ENCODE measurements at regions not wholly inside any gene's neighbourhood (a gene's known extent, or its start where the extent isn't known, plus 50 kb on each side); places are given as distances from the start of the nearest gene placed in this dataset.

DNA sequence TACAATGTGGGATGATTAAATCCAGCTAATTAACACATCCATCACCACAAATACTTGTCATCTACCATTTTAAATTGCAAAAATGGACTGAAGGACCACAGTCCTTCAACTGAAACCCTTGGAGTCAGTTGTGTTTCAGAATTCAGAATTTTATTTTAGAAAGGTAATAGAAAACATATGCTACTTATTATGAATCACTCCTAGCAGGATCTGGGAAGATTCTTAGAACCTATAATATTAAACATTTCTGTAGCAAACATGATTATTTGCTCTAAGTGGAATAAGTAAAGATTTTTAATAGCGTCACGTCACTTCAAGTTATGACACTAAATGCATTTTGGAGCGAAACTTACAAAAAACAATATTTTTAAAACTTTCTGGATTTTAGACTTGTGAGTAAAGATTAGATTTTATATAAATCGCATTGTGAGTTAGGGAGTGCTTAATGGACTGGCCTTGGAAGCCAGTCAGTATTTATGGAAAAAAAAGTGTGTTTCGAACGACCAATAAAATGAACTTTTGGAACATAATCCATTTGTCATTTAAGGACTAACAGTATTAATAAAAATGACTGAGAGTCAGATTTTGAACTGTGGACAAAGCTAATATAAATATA, 71.8 kb upstream of the PHACTR2 start:
- ChIA-PET POLR2A (ENCODE audit: unreplicated experiment) (no interaction called here), CTCF (no interaction called here)
- no peak for TF ChIP-seq EZH2 (IDR thresholded peaks at IDR 0.05; ENCODE audit: low read depth)
- TF ChIP-seq, protein P1, sequence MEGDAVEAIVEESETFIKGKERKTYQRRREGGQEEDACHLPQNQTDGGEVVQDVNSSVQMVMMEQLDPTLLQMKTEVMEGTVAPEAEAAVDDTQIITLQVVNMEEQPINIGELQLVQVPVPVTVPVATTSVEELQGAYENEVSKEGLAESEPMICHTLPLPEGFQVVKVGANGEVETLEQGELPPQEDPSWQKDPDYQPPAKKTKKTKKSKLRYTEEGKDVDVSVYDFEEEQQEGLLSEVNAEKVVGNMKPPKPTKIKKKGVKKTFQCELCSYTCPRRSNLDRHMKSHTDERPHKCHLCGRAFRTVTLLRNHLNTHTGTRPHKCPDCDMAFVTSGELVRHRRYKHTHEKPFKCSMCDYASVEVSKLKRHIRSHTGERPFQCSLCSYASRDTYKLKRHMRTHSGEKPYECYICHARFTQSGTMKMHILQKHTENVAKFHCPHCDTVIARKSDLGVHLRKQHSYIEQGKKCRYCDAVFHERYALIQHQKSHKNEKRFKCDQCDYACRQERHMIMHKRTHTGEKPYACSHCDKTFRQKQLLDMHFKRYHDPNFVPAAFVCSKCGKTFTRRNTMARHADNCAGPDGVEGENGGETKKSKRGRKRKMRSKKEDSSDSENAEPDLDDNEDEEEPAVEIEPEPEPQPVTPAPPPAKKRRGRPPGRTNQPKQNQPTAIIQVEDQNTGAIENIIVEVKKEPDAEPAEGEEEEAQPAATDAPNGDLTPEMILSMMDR (conservative IDR thresholded peaks at IDR 0.05) = no peak

DNA sequence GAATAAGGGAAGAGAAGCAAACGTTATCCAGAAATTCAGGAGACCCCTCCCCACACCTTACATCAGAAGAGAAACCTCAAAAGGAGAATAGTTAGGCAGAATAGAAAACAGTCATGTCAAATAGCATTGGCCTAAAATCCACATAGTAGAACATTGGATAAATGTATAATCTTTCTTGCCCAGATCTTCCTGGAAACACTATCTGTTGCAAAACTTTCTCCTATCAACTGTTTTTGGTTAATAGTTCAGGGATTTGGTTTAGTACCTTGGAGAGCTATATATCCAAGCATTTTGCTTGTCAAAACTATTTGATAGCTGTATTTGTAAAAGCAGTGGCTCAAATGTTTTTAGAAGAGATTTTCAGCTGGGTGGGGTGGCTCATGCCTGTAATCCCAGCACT, 74.3 kb upstream of the PHACTR2 start:
- ChIA-PET CTCF (no interaction called here), POLR2A (ENCODE audit: unreplicated experiment) (no interaction called here)
- Histone ChIP-seq H3K4me1 (replicated peaks; ENCODE audit: insufficient read depth) (no peaks in the 10 kb centered on the region), H3F3A (ENCODE audit: insufficient read depth, low read depth) (no peaks in the 10 kb centered on the region), H3K79me2 (ENCODE audit: low read depth) (no peaks in the 10 kb centered on the region), H3K27me3 (ENCODE audit: insufficient read depth, low read depth) (no peaks in the 10 kb centered on the region), H3K4me3 (no peak overlapping the region), H3K9me2 (ENCODE audit: insufficient read depth) (no peaks in the 10 kb centered on the region; the same call in 1 of the 2 replicates), H4K20me1 (ENCODE audit: insufficient read depth) (no peaks in the 10 kb centered on the region), H3K4me2 (no peak overlapping the region), H2AFZ (no peak overlapping the region), H3K27ac (no peak overlapping the region), H3K9me3 (ENCODE audit: insufficient read depth, low read depth) (no peaks in the 10 kb centered on the region), H3K36me3 (ENCODE audit: low read depth) (no peaks in the 10 kb centered on the region)
- intact Hi-C loops (cut with micrococcal nuclease; ENCODE audit: unreplicated experiment) = no loop called here
- TF ChIP-seq, protein P1 (conservative IDR thresholded peaks at IDR 0.05) = no peak
- TF ChIP-seq EZH2 (IDR thresholded peaks at IDR 0.05; ENCODE audit: low read depth) = no peak
- no TSS peak for BruUV-seq (replicated peaks)
- DNase-seq = no peak

More for the DNA sequence above, 71.8 kb upstream of the PHACTR2 start:
- H3K9me2 ChIP-seq (ENCODE audit: insufficient read depth) = no peaks in the 10 kb centered on the region
- H3F3A ChIP-seq (ENCODE audit: insufficient read depth, low read depth) = no peaks in the 10 kb centered on the region
- H4K20me1 ChIP-seq (ENCODE audit: insufficient read depth) = no peaks in the 10 kb centered on the region
- H3K27ac ChIP-seq = no peak overlapping the region
- H3K79me2 ChIP-seq (ENCODE audit: low read depth) = no peaks in the 10 kb centered on the region
- H3K36me3 ChIP-seq (ENCODE audit: low read depth) = no peaks in the 10 kb centered on the region
- H3K27me3 ChIP-seq (ENCODE audit: insufficient read depth, low read depth) = no peaks in the 10 kb centered on the region
- intact Hi-C loops (cut with micrococcal nuclease; ENCODE audit: unreplicated experiment) = no loop called here
- BruUV-seq (replicated peaks) = no TSS peak
- H3K4me2 ChIP-seq = no peak overlapping the region
- no peak for DNase-seq
- no peaks in the 10 kb centered on the region for H3K4me1 ChIP-seq (replicated peaks; ENCODE audit: insufficient read depth)
- no peak overlapping the region for H2AFZ ChIP-seq
- no peaks in the 10 kb centered on the region for H3K9me3 ChIP-seq (ENCODE audit: insufficient read depth, low read depth)
- H3K4me3 ChIP-seq = no peak overlapping the region

GRCh38 chr6:143601504-143601903, 76.3 kb upstream of the PHACTR2 start:
- intact Hi-C loops (cut with micrococcal nuclease; ENCODE audit: unreplicated experiment) = no loop called here
- Histone ChIP-seq H4K20me1 (ENCODE audit: insufficient read depth) (no peaks in the 10 kb centered on the region), H3F3A (ENCODE audit: insufficient read depth, low read depth) (no peaks in the 10 kb centered on the region), H3K9me3 (ENCODE audit: insufficient read depth, low read depth) (no peaks in the 10 kb centered on the region), H3K4me3 (no peak overlapping the region), H3K36me3 (ENCODE audit: low read depth) (no peaks in the 10 kb centered on the region), H3K27ac (no peak overlapping the region), H3K4me2 (no peak overlapping the region), H2AFZ (no peak overlapping the region), H3K79me2 (ENCODE audit: low read depth) (no peaks in the 10 kb centered on the region), H3K9me2 (ENCODE audit: insufficient read depth) (no peaks in the 10 kb centered on the region; the same call in 1 of the 2 replicates), H3K27me3 (ENCODE audit: insufficient read depth, low read depth) (no peaks in the 10 kb centered on the region), H3K4me1 (replicated peaks; ENCODE audit: insufficient read depth) (no peaks in the 10 kb centered on the region)
- ChIA-PET POLR2A (ENCODE audit: unreplicated experiment) (no interaction called here), CTCF (interaction anchor here (0.5 kb wide), 1 partner anchor 17 kb away, joined by 4 read pairs; no protein-coding TSS in a partner anchor)
- TF ChIP-seq, protein P1 (conservative IDR thresholded peaks at IDR 0.05) = no peak
- TF ChIP-seq EZH2 (IDR thresholded peaks at IDR 0.05; ENCODE audit: low read depth) = no peak
- DNase-seq = no peak
- no TSS peak for BruUV-seq (replicated peaks)
